Mucosa of descending colon (tissue), 3 donors: ENCODE measurements at regions not wholly inside any gene's neighbourhood (a gene's known extent, or its start where the extent isn't known, plus 50 kb on each side); places are given as distances from the start of the nearest gene placed in this dataset.

Source experiments
- ATAC-seq: fragments of 200-7000 bp; cut with Tn5 transposase; one replicate; pipeline ENCODE4 v1.9.1; 2020; ENCODE audit warnings: mild to moderate bottlenecking, moderate library complexity
- DNase-seq, 3 donors: peaks; one replicate each; pipeline ENCODE4 v3.0.0-alpha.2; 2020
- H3K36me3 ChIP-seq: fragments of 200-600 bp; one replicate; pipeline ENCODE4 v1.8.0; 2021; ENCODE audit warnings: low read depth, mild to moderate bottlenecking
- H3K4me1 ChIP-seq: fragments of 200-600 bp; one replicate; pipeline ENCODE4 v1.8.0; 2021; ENCODE audit warnings: low read depth, mild to moderate bottlenecking
- H3K4me3 ChIP-seq: fragments of 200-600 bp; one replicate; pipeline ENCODE4 v1.8.0; 2021; ENCODE audit warnings: mild to moderate bottlenecking
- H3K9me3 ChIP-seq: fragments of 200-600 bp; one replicate; pipeline ENCODE4 v1.8.0; 2021; ENCODE audit warnings: mild to moderate bottlenecking
- intact Hi-C, 2 donors: fragments of 100-400 bp; cut with DNase I in 1 of 2; cut with micrococcal nuclease in 1 of 2; formaldehyde crosslinking; loops; one replicate each; pipeline versions ENCODE4 v1.11.0 to v1.11.1; 2022; cut with DNase I, micrococcal nuclease
- TF ChIP-seq, protein P1 (sequence below): fragments of 200-600 bp; IDR thresholded peaks from one replicate; pipeline ENCODE4 v1.8.0; 2022; ENCODE audit warnings: antibody characterized with exemption, mild to moderate bottlenecking
- donor health status: DM: no; HTN: no; CAD: no; lungs with moderate emphysema.
- donor health status: DM: no; HTN: no; CAD: no.
- donor health status: DM: no; HTN: yes; CAD: no.

DNA sequence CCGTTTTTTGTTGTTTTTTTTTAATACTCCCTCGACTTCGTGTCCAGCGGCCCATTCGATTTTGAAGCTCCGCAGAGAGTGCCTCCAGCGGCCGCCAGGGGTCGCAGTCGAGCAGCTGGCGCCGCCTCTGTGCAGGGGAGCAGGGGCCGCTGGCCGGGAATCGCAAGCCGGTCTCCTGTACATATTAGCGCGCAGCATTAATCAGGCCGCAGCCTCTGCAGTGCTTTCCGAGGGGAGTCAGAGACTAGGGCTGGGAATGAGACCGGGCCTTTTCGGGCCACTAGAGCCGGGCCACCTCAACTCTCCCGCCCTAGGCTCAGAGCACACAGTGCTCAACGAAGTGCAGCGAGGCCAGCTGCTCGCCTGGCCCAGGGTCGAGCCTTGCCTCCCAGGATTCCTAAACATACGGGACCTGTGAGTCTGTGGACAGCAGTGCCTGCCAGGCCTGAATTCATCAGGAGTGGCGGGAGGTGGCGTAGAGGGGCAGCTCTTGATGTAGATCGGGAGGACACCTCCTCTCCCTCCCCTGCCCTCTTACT is 81.8 kb downstream of the EMP1 start:
- TF ChIP-seq, protein P1, sequence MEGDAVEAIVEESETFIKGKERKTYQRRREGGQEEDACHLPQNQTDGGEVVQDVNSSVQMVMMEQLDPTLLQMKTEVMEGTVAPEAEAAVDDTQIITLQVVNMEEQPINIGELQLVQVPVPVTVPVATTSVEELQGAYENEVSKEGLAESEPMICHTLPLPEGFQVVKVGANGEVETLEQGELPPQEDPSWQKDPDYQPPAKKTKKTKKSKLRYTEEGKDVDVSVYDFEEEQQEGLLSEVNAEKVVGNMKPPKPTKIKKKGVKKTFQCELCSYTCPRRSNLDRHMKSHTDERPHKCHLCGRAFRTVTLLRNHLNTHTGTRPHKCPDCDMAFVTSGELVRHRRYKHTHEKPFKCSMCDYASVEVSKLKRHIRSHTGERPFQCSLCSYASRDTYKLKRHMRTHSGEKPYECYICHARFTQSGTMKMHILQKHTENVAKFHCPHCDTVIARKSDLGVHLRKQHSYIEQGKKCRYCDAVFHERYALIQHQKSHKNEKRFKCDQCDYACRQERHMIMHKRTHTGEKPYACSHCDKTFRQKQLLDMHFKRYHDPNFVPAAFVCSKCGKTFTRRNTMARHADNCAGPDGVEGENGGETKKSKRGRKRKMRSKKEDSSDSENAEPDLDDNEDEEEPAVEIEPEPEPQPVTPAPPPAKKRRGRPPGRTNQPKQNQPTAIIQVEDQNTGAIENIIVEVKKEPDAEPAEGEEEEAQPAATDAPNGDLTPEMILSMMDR = peak; percentile 98
- Histone ChIP-seq H3K36me3 (no peaks in the 10 kb centered on the region), H3K4me1 (peaks cover 7% of the 10 kb centered on the region), H3K9me3 (no peaks in the 10 kb centered on the region), H3K4me3 (no peak overlapping the region)
- peak; percentile 63 to 76 (median 72) for DNase-seq
- intact Hi-C loops = loop anchor here in 1 of 2 donors (10.0 kb wide), 1 partner anchor 886 kb away; no protein-coding TSS in a partner anchor
- peak; percentile 93 for ATAC-seq

DNA sequence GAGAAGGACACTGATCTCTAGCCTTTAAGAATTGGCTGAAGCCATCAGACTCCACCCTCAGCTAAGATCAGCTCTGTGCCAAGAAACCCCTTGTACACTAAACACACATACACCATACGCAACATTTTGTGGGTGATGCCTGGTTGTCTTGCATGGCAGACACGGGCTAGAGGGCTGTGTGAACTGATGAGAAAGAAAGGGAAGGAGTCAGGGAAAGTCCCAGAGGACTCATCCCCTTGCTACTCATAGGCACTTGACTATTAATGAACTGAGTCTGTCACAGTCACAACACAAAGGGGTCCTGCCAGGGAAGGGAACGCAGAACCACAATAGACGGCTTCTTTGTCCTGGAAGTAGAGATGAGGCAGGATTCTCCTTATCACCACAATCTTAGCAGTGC is 80.8 kb downstream of the EMP1 start:
- Histone ChIP-seq H3K9me3 (no peaks in the 10 kb centered on the region), H3K4me1 (peaks cover 7% of the 10 kb centered on the region), H3K36me3 (no peaks in the 10 kb centered on the region), H3K4me3 (no peak overlapping the region)
- DNase-seq (no peak), ATAC-seq (no peak)
- TF ChIP-seq, protein P1 = no peak
- intact Hi-C loops = loop anchor here in 1 of 2 donors (10.0 kb wide), 1 partner anchor 888 kb away; no protein-coding TSS in a partner anchor

DNA sequence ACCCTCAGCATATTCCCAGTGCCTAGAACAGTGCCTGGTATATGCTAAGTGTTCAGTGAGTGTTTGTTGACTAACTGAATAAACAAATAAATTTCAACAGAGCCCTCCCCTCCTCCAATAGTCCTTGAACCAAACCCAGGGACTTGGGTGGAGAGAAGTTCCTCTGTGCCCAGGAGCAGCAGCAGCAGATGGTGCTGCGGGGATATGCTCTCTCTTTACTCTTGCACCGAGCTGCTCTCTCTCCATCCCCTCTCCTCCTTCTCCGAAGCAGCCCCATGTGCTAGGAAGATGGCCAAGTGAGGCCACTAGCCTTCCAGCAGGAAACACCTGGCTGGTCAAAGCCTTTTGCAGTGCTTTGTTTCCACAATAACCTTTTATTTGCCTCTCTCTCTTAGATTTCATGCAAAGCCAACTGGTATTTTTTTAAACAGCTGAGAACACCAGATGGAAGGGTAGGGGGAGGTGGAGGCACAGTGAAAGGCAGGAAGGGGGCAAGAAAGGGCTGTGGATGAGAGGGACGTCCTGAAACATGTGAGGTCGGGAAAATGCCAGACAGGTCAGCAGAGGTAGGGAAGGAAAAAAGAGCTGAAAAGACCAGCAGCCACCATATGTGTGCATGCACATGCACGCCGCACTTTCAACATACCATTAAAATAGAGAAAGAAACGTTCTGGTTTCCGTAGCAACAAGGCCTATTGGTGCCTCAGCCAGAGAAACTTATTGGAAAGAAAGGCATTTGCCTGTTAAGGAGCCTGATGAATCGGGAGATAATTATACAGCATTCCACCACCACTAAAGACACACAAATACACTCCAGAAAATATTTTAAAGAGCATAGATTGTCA is 78.9 kb downstream of the EMP1 start:
- TF ChIP-seq, protein P1 = no peak
- DNase-seq (no peak), ATAC-seq (no peak)
- Histone ChIP-seq H3K9me3 (no peaks in the 10 kb centered on the region), H3K36me3 (no peaks in the 10 kb centered on the region), H3K4me1 (peaks cover 7% of the 10 kb centered on the region), H3K4me3 (no peak overlapping the region)
- intact Hi-C loops = loop anchor here in 1 of 2 donors (10.0 kb wide), 1 partner anchor 889 kb away; no protein-coding TSS in a partner anchor

DNA sequence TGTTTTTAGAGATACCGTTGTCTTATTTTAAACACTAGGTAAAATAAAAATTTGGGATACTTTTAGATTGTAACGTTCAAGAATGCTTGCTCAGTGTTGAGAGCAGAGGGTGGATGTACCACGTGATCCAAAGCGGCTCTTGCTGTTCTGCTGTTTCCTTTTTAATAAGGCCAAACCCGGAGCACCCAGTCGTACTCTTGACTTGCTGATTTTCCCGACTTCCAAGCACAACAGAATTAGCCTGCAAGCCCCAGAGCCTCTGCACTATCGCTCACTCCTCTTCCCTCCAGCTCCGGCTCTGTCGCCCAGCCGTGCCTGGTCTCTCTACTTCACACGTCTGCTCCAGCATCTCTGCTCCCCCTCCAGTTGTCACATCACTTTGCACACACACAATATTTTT is 77.3 kb downstream of the EMP1 start:
- TF ChIP-seq, protein P1 = no peak
- ATAC-seq (no peak), DNase-seq (no peak)
- Histone ChIP-seq H3K4me3 (no peak overlapping the region), H3K4me1 (peaks cover 7% of the 10 kb centered on the region), H3K9me3 (no peaks in the 10 kb centered on the region), H3K36me3 (no peaks in the 10 kb centered on the region)
- intact Hi-C loops = loop anchor here in 1 of 2 donors (10.0 kb wide), 1 partner anchor 891 kb away; no protein-coding TSS in a partner anchor

DNA sequence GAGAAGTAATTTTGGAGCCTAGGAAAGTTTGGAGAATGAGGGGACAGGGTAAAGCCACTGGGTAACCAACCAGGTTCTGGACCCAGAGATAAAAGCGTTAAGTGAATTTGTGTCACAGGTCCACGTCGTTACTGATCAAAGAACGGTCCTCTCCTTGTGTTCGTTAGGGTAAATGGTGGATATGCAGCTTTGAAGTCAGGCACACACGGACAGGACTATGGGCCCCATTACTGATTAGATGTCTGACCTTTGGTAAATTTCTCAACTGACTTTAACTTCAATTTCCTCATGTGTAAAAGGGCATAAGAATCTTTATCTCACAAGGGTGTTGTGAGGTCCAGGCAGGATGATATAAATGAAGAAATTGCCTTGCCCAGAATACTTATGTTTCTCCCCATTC is 76.6 kb downstream of the EMP1 start:
- DNase-seq (no peak), ATAC-seq (peak; percentile 31)
- TF ChIP-seq, protein P1 = no peak
- peaks cover 3% of the 10 kb centered on the region for H3K4me1 ChIP-seq
- H3K4me3 ChIP-seq = no peak overlapping the region
- intact Hi-C loops = loop anchor here in 1 of 2 donors (10.0 kb wide), 1 partner anchor 892 kb away; no protein-coding TSS in a partner anchor
- H3K9me3 ChIP-seq = no peaks in the 10 kb centered on the region
- H3K36me3 ChIP-seq = no peaks in the 10 kb centered on the region
